Caco-2 (cell line): ENCODE measurements at regions not wholly inside any gene's neighbourhood (a gene's known extent, or its start where the extent isn't known, plus 50 kb on each side); places are given as distances from the start of the nearest gene placed in this dataset.

Experiments used
- BruUV-seq: library from RNA; stranded (reverse); fragments of 400-500 nt; replicated peaks from 2 replicates; lab custom pipeline; 2021; lab: Mats Ljungman, UMichigan
- CTCF ChIA-PET: fragments of 300-600 bp; sonication (Branson Sonifier 250); formaldehyde crosslinking; loops from one replicate; lab custom pipeline; 2022; ENCODE audit warnings: antibody characterized with exemption; lab: Charles Lee
- POLR2A ChIA-PET: fragments of 300-600 bp; sonication (Branson Sonifier 250); formaldehyde crosslinking; loops from one replicate; lab custom pipeline; 2022; ENCODE audit warnings: antibody characterized with exemption; lab: Charles Lee
- DNase-seq, 2 experiments: peaks; one replicate each; pipeline versions ENCODE4 v3.0.0 to v3.0.0-alpha.2; 2020 to 2022
- H3K27me3 ChIP-seq: replicated peaks from 2 replicates; pipeline ENCODE4 v1.6.0; 2011; ENCODE audit warnings: low read length; ENCODE audit not compliant: control insufficient read depth, insufficient read depth
- H3K36me3 ChIP-seq: 2 replicates; pipeline ENCODE4 v1.5.1; 2011; ENCODE audit warnings: low read length; ENCODE audit not compliant: control insufficient read depth, insufficient read depth
- H3K4me1 ChIP-seq: fragments of 250-450 bp; sonication (Bioruptor Pico); 2 replicates; pipeline ENCODE4 v1.5.1; 2020; ENCODE audit warnings: mild to moderate bottlenecking
- H3K4me3 ChIP-seq: 2 replicates; pipeline ENCODE4 v1.5.1; 2011; ENCODE audit warnings: low read depth, mild to moderate bottlenecking, control low read depth, low read length
- H3K9me3 ChIP-seq: fragments of 250-450 bp; sonication (Bioruptor Pico); 2 replicates; pipeline ENCODE4 v1.5.1; 2020; ENCODE audit warnings: mild to moderate bottlenecking, moderate library complexity
- H3K27ac Mint-ChIP-seq: one replicate; pipeline ENCODE4 v1.8.0; 2022; ENCODE audit warnings: mixed read lengths; ENCODE audit not compliant: unreplicated experiment
- H3K27me3 Mint-ChIP-seq: one replicate; pipeline ENCODE4 v1.8.0; 2022; ENCODE audit warnings: mixed read lengths; ENCODE audit not compliant: insufficient read depth, unreplicated experiment
- H3K36me3 Mint-ChIP-seq: one replicate; pipeline ENCODE4 v1.8.0; 2022; ENCODE audit warnings: mild to moderate bottlenecking, mixed read lengths; ENCODE audit not compliant: insufficient read depth, unreplicated experiment
- H3K4me1 Mint-ChIP-seq: one replicate; pipeline ENCODE4 v1.8.0; 2022; ENCODE audit warnings: low read depth, mixed read lengths; ENCODE audit not compliant: unreplicated experiment
- H3K4me3 Mint-ChIP-seq: one replicate; pipeline ENCODE4 v1.8.0; 2022; ENCODE audit warnings: mild to moderate bottlenecking, moderate library complexity, mixed read lengths; ENCODE audit not compliant: unreplicated experiment
- H3K9me3 Mint-ChIP-seq: one replicate; pipeline ENCODE4 v1.8.0; 2022; ENCODE audit warnings: mixed read lengths; ENCODE audit not compliant: unreplicated experiment
- CTCF ChIP-seq, 2 experiments: fragments of 200-600 bp in 1 of 2; IDR thresholded peaks; 1 replicate in 1 of 2; 2 replicates in 1 of 2; pipeline versions ENCODE4 v1.5.1 to v1.8.0; 2011 to 2022; ENCODE audit warnings: antibody characterized with exemption in 1 of 2, control low read depth in 1 of 2, inconsistent platforms in 1 of 2, low read depth in 1 of 2, low read length in 1 of 2, mild to moderate bottlenecking in 1 of 2, moderate library complexity in 1 of 2; ENCODE audit not compliant: insufficient read depth in 1 of 2, severe bottlenecking in 1 of 2, unreplicated experiment in 1 of 2
- intact Hi-C: fragments of 100-400 bp; cut with micrococcal nuclease; formaldehyde crosslinking; loops from one replicate; pipeline ENCODE4 v1.10.0; 2022; ENCODE audit not compliant: unreplicated experiment

GRCh38 chr18:64615021-64615420 lies 466.1 kb upstream of the LINC00305 start:
- Mint-ChIP-seq H3K4me3 (no peak overlapping the region), H3K27me3 (no peaks in the 10 kb centered on the region), H3K27ac (no peak overlapping the region), H3K9me3 (no peaks in the 10 kb centered on the region), H3K36me3 (no peaks in the 10 kb centered on the region), H3K4me1 (no peaks in the 10 kb centered on the region)
- POLR2A ChIA-PET = no interaction called here
- Histone ChIP-seq H3K9me3 (no peaks in the 10 kb centered on the region), H3K4me3 (no peak overlapping the region), H3K36me3 (no peaks in the 10 kb centered on the region), H3K27me3 (no peaks in the 10 kb centered on the region), H3K4me1 (no peaks in the 10 kb centered on the region)
- CTCF ChIA-PET = no interaction called here
- no peak for DNase-seq
- BruUV-seq = no TSS peak
- TF ChIP-seq CTCF (IDR thresholded peaks at IDR 0.05; ENCODE audit: insufficient read depth in 1 of 2, low read depth in 1 of 2, low read length in 1 of 2, severe bottlenecking in 1 of 2, unreplicated experiment in 1 of 2) = no peak
- intact Hi-C loops = no loop called here

DNA sequence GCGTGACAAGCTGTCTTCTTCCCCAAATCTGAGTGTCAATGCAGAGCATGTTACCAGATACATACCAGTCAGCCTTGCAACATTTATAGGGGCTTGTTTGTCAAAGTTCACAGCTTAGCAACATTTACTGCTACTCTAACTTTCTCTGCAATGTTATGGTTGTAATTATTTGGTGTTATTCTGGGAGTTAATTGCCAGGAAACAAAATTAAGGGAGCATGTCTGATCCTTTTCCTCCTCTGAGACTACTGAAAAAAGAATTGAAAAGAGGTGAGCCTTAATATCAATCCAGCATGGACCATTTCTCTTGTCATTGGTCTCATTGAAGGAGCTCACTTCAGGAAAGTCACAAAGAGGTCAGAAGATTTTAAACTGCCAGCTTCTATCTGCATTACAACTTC lies 465.6 kb upstream of the LINC00305 start:
- Histone ChIP-seq H3K36me3 (no peaks in the 10 kb centered on the region), H3K4me1 (no peaks in the 10 kb centered on the region), H3K27me3 (no peaks in the 10 kb centered on the region), H3K9me3 (no peaks in the 10 kb centered on the region), H3K4me3 (no peak overlapping the region)
- Mint-ChIP-seq H3K4me3 (no peak overlapping the region), H3K36me3 (no peaks in the 10 kb centered on the region), H3K9me3 (no peaks in the 10 kb centered on the region), H3K4me1 (no peaks in the 10 kb centered on the region), H3K27me3 (no peaks in the 10 kb centered on the region), H3K27ac (no peak overlapping the region)
- no TSS peak for BruUV-seq
- ChIA-PET CTCF (no interaction called here), POLR2A (no interaction called here)
- DNase-seq = no peak
- no peak for TF ChIP-seq CTCF (IDR thresholded peaks at IDR 0.05; ENCODE audit: insufficient read depth in 1 of 2, low read depth in 1 of 2, low read length in 1 of 2, severe bottlenecking in 1 of 2, unreplicated experiment in 1 of 2)
- intact Hi-C loops = no loop called here

- ChIA-PET CTCF (no interaction called here), POLR2A (no interaction called here)
- Histone ChIP-seq H3K9me3 (no peaks in the 10 kb centered on the region), H3K36me3 (no peaks in the 10 kb centered on the region), H3K4me1 (no peaks in the 10 kb centered on the region), H3K27me3 (no peaks in the 10 kb centered on the region), H3K4me3 (no peak overlapping the region)
- H3K4me3 Mint-ChIP-seq = no peak overlapping the region
- H3K36me3 Mint-ChIP-seq = peaks cover 6% of the 10 kb centered on the region
- no TSS peak for BruUV-seq
- intact Hi-C loops = no loop called here
- no peak for DNase-seq
- H3K27ac Mint-ChIP-seq = no peak overlapping the region
- no peaks in the 10 kb centered on the region for H3K4me1 Mint-ChIP-seq
- H3K9me3 Mint-ChIP-seq = no peaks in the 10 kb centered on the region
- no peaks in the 10 kb centered on the region for H3K27me3 Mint-ChIP-seq
- TF ChIP-seq CTCF (IDR thresholded peaks at IDR 0.05; ENCODE audit: insufficient read depth in 1 of 2, low read depth in 1 of 2, low read length in 1 of 2, severe bottlenecking in 1 of 2, unreplicated experiment in 1 of 2) = no peak
Measured at GRCh38 chr18:64592246-64592645, 443.4 kb upstream of the LINC00305 start.
